ENCODE measurements at regions not wholly inside any gene's neighbourhood (a gene's known extent, or its start where the extent isn't known, plus 50 kb on each side); places are given as distances from the start of the nearest gene placed in this dataset.

DNA sequence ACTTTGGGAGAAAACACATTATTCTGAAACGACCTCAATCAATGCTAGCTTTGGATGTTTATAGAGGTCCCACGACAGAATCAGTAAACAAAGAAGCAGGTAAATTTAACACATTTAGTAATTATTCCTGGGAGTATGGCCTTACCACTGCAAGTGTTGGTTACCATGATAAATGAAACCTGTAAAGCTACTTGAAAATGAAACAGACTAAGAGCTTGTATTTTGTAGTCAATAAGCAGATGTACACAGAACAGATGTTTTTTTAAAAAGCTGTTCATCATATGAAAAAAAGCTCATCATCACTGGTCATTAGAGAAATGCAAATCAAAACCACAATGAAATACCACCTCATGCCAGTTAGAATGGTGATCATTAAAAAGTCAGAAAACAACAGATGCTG, 295.3 kb upstream of the XYLT1 start:
- no peak for TF ChIP-seq SIN3A (IDR thresholded peaks at IDR 0.05; ENCODE audit: borderline replicate concordance, insufficient read depth, low read length)
- TF ChIP-seq FOXP2 (optimal IDR thresholded peaks at IDR 0.05; ENCODE audit: borderline replicate concordance, extremely low read depth, extremely low read length, insufficient read depth): no peak
- TF ChIP-seq TAF1 (IDR thresholded peaks at IDR 0.05; ENCODE audit: borderline replicate concordance, insufficient read depth, low read length): no peak
- TF ChIP-seq, protein P1, sequence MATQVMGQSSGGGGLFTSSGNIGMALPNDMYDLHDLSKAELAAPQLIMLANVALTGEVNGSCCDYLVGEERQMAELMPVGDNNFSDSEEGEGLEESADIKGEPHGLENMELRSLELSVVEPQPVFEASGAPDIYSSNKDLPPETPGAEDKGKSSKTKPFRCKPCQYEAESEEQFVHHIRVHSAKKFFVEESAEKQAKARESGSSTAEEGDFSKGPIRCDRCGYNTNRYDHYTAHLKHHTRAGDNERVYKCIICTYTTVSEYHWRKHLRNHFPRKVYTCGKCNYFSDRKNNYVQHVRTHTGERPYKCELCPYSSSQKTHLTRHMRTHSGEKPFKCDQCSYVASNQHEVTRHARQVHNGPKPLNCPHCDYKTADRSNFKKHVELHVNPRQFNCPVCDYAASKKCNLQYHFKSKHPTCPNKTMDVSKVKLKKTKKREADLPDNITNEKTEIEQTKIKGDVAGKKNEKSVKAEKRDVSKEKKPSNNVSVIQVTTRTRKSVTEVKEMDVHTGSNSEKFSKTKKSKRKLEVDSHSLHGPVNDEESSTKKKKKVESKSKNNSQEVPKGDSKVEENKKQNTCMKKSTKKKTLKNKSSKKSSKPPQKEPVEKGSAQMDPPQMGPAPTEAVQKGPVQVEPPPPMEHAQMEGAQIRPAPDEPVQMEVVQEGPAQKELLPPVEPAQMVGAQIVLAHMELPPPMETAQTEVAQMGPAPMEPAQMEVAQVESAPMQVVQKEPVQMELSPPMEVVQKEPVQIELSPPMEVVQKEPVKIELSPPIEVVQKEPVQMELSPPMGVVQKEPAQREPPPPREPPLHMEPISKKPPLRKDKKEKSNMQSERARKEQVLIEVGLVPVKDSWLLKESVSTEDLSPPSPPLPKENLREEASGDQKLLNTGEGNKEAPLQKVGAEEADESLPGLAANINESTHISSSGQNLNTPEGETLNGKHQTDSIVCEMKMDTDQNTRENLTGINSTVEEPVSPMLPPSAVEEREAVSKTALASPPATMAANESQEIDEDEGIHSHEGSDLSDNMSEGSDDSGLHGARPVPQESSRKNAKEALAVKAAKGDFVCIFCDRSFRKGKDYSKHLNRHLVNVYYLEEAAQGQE (IDR thresholded peaks at IDR 0.05; ENCODE audit: insufficient read depth in 1 of 2, low read depth in 2 of 2, low read length in 2 of 2): no peak
- TF ChIP-seq POLR2AphosphoS5 (IDR thresholded peaks at IDR 0.05; ENCODE audit: low read depth, low read length): no peak

DNA sequence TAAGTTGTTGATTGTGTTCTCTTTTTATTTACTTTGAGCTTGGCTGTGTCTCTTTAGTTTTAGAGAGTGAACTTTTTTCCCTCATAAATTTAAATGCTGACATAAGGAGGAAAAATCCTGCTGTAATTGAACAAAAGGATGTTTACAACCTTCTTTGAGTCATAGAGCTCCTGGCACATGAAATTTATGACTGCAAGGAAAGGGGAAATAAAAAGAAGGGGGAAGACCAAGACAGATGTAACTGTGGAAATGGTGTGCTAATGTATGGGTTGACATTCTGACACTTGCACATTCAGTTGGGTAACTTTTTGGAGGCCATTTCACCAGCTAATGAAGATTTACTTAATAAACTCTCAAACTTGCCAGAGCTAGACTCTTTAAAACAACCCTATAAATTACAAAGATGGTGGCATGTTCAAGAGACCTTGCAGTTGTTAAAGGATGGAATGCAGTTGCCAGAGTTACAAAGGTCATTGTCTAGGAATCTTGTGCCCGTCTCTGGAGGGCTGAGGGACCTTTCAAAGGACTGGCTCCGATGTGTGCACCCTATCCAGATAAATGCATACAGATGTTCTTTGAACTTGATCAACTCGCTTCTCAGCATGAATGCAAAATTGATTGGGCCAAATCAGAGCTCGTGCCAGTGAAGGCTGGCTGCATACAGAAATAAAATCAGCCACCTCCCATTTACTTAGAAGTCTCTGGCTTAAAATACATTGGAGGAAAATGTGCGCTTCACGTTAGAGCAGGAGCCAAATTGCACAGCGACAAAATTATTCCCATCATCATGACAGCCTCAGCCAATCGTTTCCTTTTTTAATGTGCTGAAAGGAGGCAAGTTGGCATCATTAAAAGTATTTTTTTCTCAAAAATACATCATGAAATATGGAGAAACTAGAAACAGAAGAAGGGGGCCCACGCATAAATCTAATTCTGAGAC, 289.0 kb upstream of the XYLT1 start:
- TF ChIP-seq TAF1 (IDR thresholded peaks at IDR 0.05; ENCODE audit: borderline replicate concordance, insufficient read depth, low read length) (no peak), POLR2AphosphoS5 (IDR thresholded peaks at IDR 0.05; ENCODE audit: low read depth, low read length) (no peak), SIN3A (IDR thresholded peaks at IDR 0.05; ENCODE audit: borderline replicate concordance, insufficient read depth, low read length) (no peak), FOXP2 (optimal IDR thresholded peaks at IDR 0.05; ENCODE audit: borderline replicate concordance, extremely low read depth, extremely low read length, insufficient read depth) (no peak)

DNA sequence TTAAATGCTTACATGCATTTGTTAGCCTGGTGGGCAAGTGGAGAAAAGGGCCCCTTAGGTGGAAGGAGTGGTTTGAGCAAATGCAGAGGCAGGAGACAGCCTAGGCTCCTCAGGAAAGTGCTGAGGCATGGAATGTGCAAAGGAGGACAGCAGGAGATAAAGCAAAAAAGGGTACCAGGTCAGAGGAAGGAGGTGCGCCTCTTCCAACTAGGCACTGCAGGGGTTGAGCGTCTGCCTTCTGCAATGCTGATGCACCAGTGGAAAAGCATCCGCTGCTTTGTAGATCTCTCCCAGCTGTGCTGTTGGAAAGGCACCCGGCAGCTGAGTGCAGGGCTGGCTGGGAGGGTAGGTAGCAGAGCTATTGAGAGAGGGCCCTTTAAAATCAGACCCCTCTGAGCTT, 287.0 kb upstream of the XYLT1 start:
- TF ChIP-seq, protein P1 (IDR thresholded peaks at IDR 0.05; ENCODE audit: insufficient read depth in 1 of 2, low read depth in 2 of 2, low read length in 2 of 2): no peak
- no peak for TF ChIP-seq POLR2AphosphoS5 (IDR thresholded peaks at IDR 0.05; ENCODE audit: low read depth, low read length)
- no peak for TF ChIP-seq FOXP2 (optimal IDR thresholded peaks at IDR 0.05; ENCODE audit: borderline replicate concordance, extremely low read depth, extremely low read length, insufficient read depth)
- no peak for TF ChIP-seq TAF1 (IDR thresholded peaks at IDR 0.05; ENCODE audit: borderline replicate concordance, insufficient read depth, low read length)
- no peak for TF ChIP-seq SIN3A (IDR thresholded peaks at IDR 0.05; ENCODE audit: borderline replicate concordance, insufficient read depth, low read length)

GRCh38 chr16:17755158-17755557, 284.4 kb upstream of the XYLT1 start:
- TF ChIP-seq FOXP2 (optimal IDR thresholded peaks at IDR 0.05; ENCODE audit: borderline replicate concordance, extremely low read depth, extremely low read length, insufficient read depth) (no peak), TAF1 (IDR thresholded peaks at IDR 0.05; ENCODE audit: borderline replicate concordance, insufficient read depth, low read length) (no peak), POLR2AphosphoS5 (IDR thresholded peaks at IDR 0.05; ENCODE audit: low read depth, low read length) (no peak), SIN3A (IDR thresholded peaks at IDR 0.05; ENCODE audit: borderline replicate concordance, insufficient read depth, low read length) (no peak)
- TF ChIP-seq, protein P1 (IDR thresholded peaks at IDR 0.05; ENCODE audit: insufficient read depth in 1 of 2, low read depth in 2 of 2, low read length in 2 of 2): no peak

DNA sequence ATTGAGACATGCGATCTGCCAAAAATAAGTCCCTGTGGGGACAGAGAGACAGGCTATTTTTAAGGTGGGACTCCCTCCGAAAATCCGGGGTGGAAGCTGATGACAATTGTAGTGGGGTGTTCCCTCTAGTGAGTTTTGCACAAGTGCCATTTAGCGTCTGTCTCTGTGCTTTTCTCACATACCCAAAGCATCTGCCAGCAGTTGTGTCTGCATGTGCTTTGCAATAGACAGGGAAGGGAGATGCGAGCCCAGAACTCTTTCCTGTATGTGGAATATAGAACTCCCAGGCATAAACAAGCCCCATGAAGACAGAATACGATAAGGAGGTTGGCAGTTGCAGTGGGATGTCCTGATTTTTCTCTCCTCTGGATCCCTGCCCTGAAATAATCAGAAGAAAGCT, 282.7 kb upstream of the XYLT1 start:
- no peak for TF ChIP-seq TAF1 (IDR thresholded peaks at IDR 0.05; ENCODE audit: borderline replicate concordance, insufficient read depth, low read length)
- TF ChIP-seq POLR2AphosphoS5 (IDR thresholded peaks at IDR 0.05; ENCODE audit: low read depth, low read length): no peak
- no peak for TF ChIP-seq SIN3A (IDR thresholded peaks at IDR 0.05; ENCODE audit: borderline replicate concordance, insufficient read depth, low read length)
- TF ChIP-seq, protein P1 (IDR thresholded peaks at IDR 0.05; ENCODE audit: insufficient read depth in 1 of 2, low read depth in 2 of 2, low read length in 2 of 2): no peak
- no peak for TF ChIP-seq FOXP2 (optimal IDR thresholded peaks at IDR 0.05; ENCODE audit: borderline replicate concordance, extremely low read depth, extremely low read length, insufficient read depth)
